AG09309 (cell line): ENCODE measurements at regions not wholly inside any gene's neighbourhood (a gene's known extent, or its start where the extent isn't known, plus 50 kb on each side); places are given as distances from the start of the nearest gene placed in this dataset.
"Not testable (repeated sequence)": the region's sequence is repeated elsewhere in the genome, so short reads cannot be mapped to it uniquely, and the experiment has no call there.

ENCODE experiments used
- DNase-seq: peaks from one replicate; pipeline ENCODE4 v3.0.0-alpha.2; 2010; ENCODE audit warnings: low read depth
- H3K4me3 ChIP-seq: 2 replicates; pipeline ENCODE4 v1.5.1; 2011; ENCODE audit warnings: mild to moderate bottlenecking, low read depth, low read length, moderate library complexity; ENCODE audit not compliant: control insufficient read depth
- CTCF ChIP-seq: IDR thresholded peaks from 2 replicates; pipeline ENCODE4 v1.5.1; 2011; ENCODE audit warnings: mild to moderate bottlenecking, low read depth, low read length, inconsistent platforms; ENCODE audit not compliant: insufficient read depth, control insufficient read depth; ENCODE audit errors: missing control alignments

GRCh38 chr3:137194301-137194700 lies 236.5 kb downstream of the IL20RB start:
- no peak for TF ChIP-seq CTCF
- no peak for DNase-seq
- no peak overlapping the region for H3K4me3 ChIP-seq

- not testable (repeated sequence) for DNase-seq, H3K4me3 ChIP-seq
Measured at GRCh38 chr3:137198374-137198773, 240.6 kb downstream of the IL20RB start.

- no peak for TF ChIP-seq CTCF
- no peak overlapping the region for H3K4me3 ChIP-seq
- DNase-seq, result no peak
Measured at GRCh38 chr3:137199678-137200077, 241.9 kb downstream of the IL20RB start.

GRCh38 chr3:137201066-137201465 lies 243.3 kb downstream of the IL20RB start:
- no peak for TF ChIP-seq CTCF
- no peak overlapping the region for H3K4me3 ChIP-seq
- no peak for DNase-seq

GRCh38 chr3:137202941-137203340 lies 245.2 kb downstream of the IL20RB start:
- no peak for DNase-seq
- TF ChIP-seq CTCF, result no peak
- no peak overlapping the region for H3K4me3 ChIP-seq

GRCh38 chr3:137204409-137204808 lies 246.6 kb downstream of the IL20RB start:
- no peak for DNase-seq
- H3K4me3 ChIP-seq, result no peak overlapping the region
- no peak for TF ChIP-seq CTCF

- no peak for DNase-seq
- TF ChIP-seq CTCF, result no peak
- no peak overlapping the region for H3K4me3 ChIP-seq
Measured at GRCh38 chr3:137205394-137206045, 247.7 kb downstream of the IL20RB start.
